HepG2 (cell line): ENCODE measurements at regions not wholly inside any gene's neighbourhood (a gene's known extent, or its start where the extent isn't known, plus 50 kb on each side); places are given as distances from the start of the nearest gene placed in this dataset.

Experiments used
- ATAC-seq: fragments of 200-7000 bp; cut with Tn5 transposase; 3 replicates; pipeline ENCODE4 v1.9.1; 2020; ENCODE audit warnings: mild to moderate bottlenecking, moderate library complexity
- BruUV-seq: library from RNA; stranded (reverse); fragments of 400-500 nt; replicated peaks from 2 replicates; lab custom pipeline; 2021; lab: Mats Ljungman, UMichigan
- CTCF ChIA-PET: fragments of 300-600 bp; formaldehyde crosslinking; extraction: SDS; loops from one replicate; lab custom pipeline; 2021; ENCODE audit warnings: low total read pairs, inconsistent platforms, low intra/inter-chr PET ratio; lab: Yijun Ruan, JAX
- POLR2A ChIA-PET: fragments of 350-600 bp; sonication (Branson Sonifier 250); formaldehyde crosslinking; loops from one replicate; lab custom pipeline; 2020; ENCODE audit warnings: antibody characterized with exemption, inconsistent platforms; lab: Yijun Ruan, JAX
- DNase-seq: peaks from one replicate; pipeline ENCODE4 v3.0.0-alpha.2; 2015; ENCODE audit warnings: low spot score
- FAIRE-seq: peaks from 3 replicates; lab custom pipeline; 2011; peaks lifted over from hg19 to GRCh38; lab: Jason Lieb, UNC
- H2AFZ ChIP-seq: one replicate; pipeline ENCODE4 v1.6.1; 2011; ENCODE audit warnings: low read length, inconsistent platforms
- H3K27ac ChIP-seq: fragments of 300-600 bp; 3 replicates; pipeline ENCODE4 v1.8.0; 2011; ENCODE audit warnings: mixed run types, mild to moderate bottlenecking, mixed read lengths, low read length, inconsistent platforms; ENCODE audit not compliant: insufficient read depth; ENCODE audit errors: extremely low read length
- H3K27me3 ChIP-seq, 2 experiments: fragments of 200-600 bp in 1 of 2; 2 replicates in 1 of 2; 3 replicates in 1 of 2; pipeline versions ENCODE4 v1.6.0 to v1.8.0; 2011; ENCODE audit warnings: low read length in 2 of 2, mild to moderate bottlenecking in 2 of 2, moderate library complexity in 2 of 2, inconsistent platforms in 1 of 2; ENCODE audit not compliant: insufficient read depth in 2 of 2, control insufficient read depth in 1 of 2
- H3K36me3 ChIP-seq, 2 experiments: fragments of 200-600 bp in 1 of 2; replicated peaks in 1 of 2; 2 replicates in 1 of 2; 3 replicates in 1 of 2; pipeline versions ENCODE4 v1.5.1 to v1.8.0; 2011; ENCODE audit warnings: low read length in 2 of 2, inconsistent platforms in 1 of 2; ENCODE audit not compliant: insufficient read depth in 2 of 2, control insufficient read depth in 1 of 2
- H3K4me1 ChIP-seq: 2 replicates; pipeline ENCODE4 v1.5.1; 2012; ENCODE audit warnings: low read length, inconsistent platforms; ENCODE audit not compliant: insufficient read depth
- H3K4me2 ChIP-seq: 2 replicates; pipeline ENCODE4 v1.6.0; 2011; ENCODE audit warnings: low read depth, low read length, inconsistent platforms
- H3K4me3 ChIP-seq, 3 experiments: fragments of 200-600 bp in 1 of 3; sonication (generic), shearing (Covaris generic) in 1 of 3; replicated peaks in 1 of 3; 2 replicates each; pipeline ENCODE4 v1.5.1; 2011 to 2016; ENCODE audit warnings: low read length in 3 of 3, inconsistent platforms in 2 of 3, low read depth in 2 of 3, mild to moderate bottlenecking in 2 of 3, control low read depth in 1 of 3, mixed read lengths in 1 of 3; ENCODE audit not compliant: insufficient read depth in 1 of 3
- H3K79me2 ChIP-seq: one replicate; pipeline ENCODE4 v1.6.1; 2011; ENCODE audit warnings: low read length, inconsistent platforms; ENCODE audit not compliant: insufficient read depth
- H3K9ac ChIP-seq: 2 replicates; pipeline ENCODE4 v1.6.0; 2011; ENCODE audit warnings: mild to moderate bottlenecking, low read depth, low read length, inconsistent platforms; ENCODE audit not compliant: insufficient read depth
- H3K9me3 ChIP-seq: 2 replicates; pipeline ENCODE4 v1.5.1; 2012; ENCODE audit warnings: mild to moderate bottlenecking, low read length
- H4K20me1 ChIP-seq: 2 replicates; pipeline ENCODE4 v1.6.0; 2011; ENCODE audit warnings: inconsistent platforms, mild to moderate bottlenecking, low read length, moderate library complexity; ENCODE audit not compliant: insufficient read depth
- MAFK ChIP-seq, 2 experiments: IDR thresholded peaks in 1 of 2; conservative IDR thresholded peaks in 1 of 2; 2 replicates each; pipeline ENCODE4 v1.6.1; 2011; ENCODE audit warnings: improper control_type of control experiment in 2 of 2, low read length in 2 of 2
- NKX3-1 ChIP-seq: sonication (generic); formaldehyde crosslinking; IDR thresholded peaks from 2 replicates; pipeline ENCODE4 v1.5.0; 2020; ENCODE audit warnings: missing genetic modification reagents
- TMF1 ChIP-seq: sonication (generic); formaldehyde crosslinking; IDR thresholded peaks from 2 replicates; pipeline ENCODE4 v1.8.1; 2022; ENCODE audit warnings: low read depth, missing genetic modification reagents
- ZNF142 ChIP-seq: sonication (generic); formaldehyde crosslinking; IDR thresholded peaks from 2 replicates; pipeline ENCODE4 v1.4.0; 2020; ENCODE audit warnings: missing genetic modification reagents
- WGBS: methylation state at CpG from one replicate; pipeline ENCODE4 v1.1.6; 2017; ENCODE audit warnings: low lambda C conversion rate; 5-methylcytosine and 5-hydroxymethylcytosine counted together
- in situ Hi-C: cut with HindIII; loops from 2 replicates; pipeline ENCODE4 v1.10.0; 2017; ENCODE audit warnings: low pct_unique_long_range_greater_than_20kb; ENCODE audit not compliant: extremely low pct_ligation_motif_present
- intact Hi-C: fragments of 100-400 bp; cut with micrococcal nuclease; formaldehyde crosslinking; loops from one replicate; pipeline ENCODE4 v1.10.0; 2022; ENCODE audit not compliant: unreplicated experiment

DNA sequence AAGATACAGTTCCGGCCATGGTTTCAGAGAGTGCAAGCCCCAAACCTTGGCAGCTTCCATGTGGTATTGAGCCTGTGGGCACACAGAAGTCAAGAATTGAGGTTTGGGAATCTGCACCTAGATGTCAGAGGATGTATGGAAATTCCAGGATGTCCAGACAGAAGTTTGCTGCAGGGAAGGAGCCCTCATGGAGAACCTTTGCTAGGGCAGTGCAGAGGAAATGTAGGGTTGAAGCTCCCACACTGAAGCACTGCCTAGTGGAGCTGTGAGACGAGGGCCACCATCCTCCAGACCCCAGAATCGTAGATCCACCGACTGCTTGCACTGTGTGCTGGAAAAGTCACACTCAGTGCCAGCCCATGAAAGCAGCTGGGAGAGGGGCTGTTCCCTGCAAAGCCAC is 267.5 kb downstream of the OGFRL1 start:
- no peak overlapping the region for H3K27ac ChIP-seq
- TF ChIP-seq ZNF142 (CRISPR knock-in tag) (no peak), TMF1 (CRISPR knock-in tag) (no peak)
- intact Hi-C loops = no loop called here
- peaks cover 63% of the 10 kb centered on the region for H3K9me3 ChIP-seq
- H3K9ac ChIP-seq = no peak overlapping the region
- CTCF ChIA-PET = no interaction called here
- no peak overlapping the region for H3K4me3 ChIP-seq
- no peak overlapping the region for H2AFZ ChIP-seq
- no TSS peak for BruUV-seq
- DNase-seq (no peak), ATAC-seq (no peak), FAIRE-seq (no peak)
- no peak overlapping the region for H3K4me2 ChIP-seq
- H3K4me1 ChIP-seq = no peaks in the 10 kb centered on the region
- H3K36me3 ChIP-seq = no peaks in the 10 kb centered on the region
- in situ Hi-C loops = no loop called here
- H3K79me2 ChIP-seq = no peaks in the 10 kb centered on the region
- WGBS = 11% methylated on average over 3 of the region's 4 CpGs
- no peaks in the 10 kb centered on the region for H3K27me3 ChIP-seq
- no peaks in the 10 kb centered on the region for H4K20me1 ChIP-seq
- POLR2A ChIA-PET = no interaction called here

GRCh38 chr6:71558974-71559373 is 270.4 kb downstream of the OGFRL1 start:
- intact Hi-C loops = no loop called here
- ATAC-seq = no peak
- TF ChIP-seq MAFK (conservative IDR thresholded peaks at IDR 0.05 in 1 of 2, IDR thresholded peaks at IDR 0.05 in 1 of 2; ENCODE audit: low read length in 2 of 2) (0 out of 4 replicates have a peak, but pooled peaks of 1 of the 2 experiments have one; percentile 6), NKX3-1 (no peak)
- H3K9me3 ChIP-seq = peaks cover 64% of the 10 kb centered on the region
- H3K79me2 ChIP-seq = no peaks in the 10 kb centered on the region
- DNase-seq = no peak
- H3K36me3 ChIP-seq = no peaks in the 10 kb centered on the region
- no peak overlapping the region for H3K9ac ChIP-seq
- no peak overlapping the region for H3K4me3 ChIP-seq
- H3K27ac ChIP-seq = no peak overlapping the region
- H3K4me2 ChIP-seq = no peak overlapping the region
- H4K20me1 ChIP-seq = no peaks in the 10 kb centered on the region
- WGBS = 0% methylated on average over 1 of the region's 1 CpG
- ChIA-PET POLR2A (no interaction called here), CTCF (no interaction called here)
- no TSS peak for BruUV-seq
- no peak for FAIRE-seq
- no peaks in the 10 kb centered on the region; a peak in 1 of 5 replicates for H3K27me3 ChIP-seq
- in situ Hi-C loops = no loop called here
- no peaks in the 10 kb centered on the region for H3K4me1 ChIP-seq
- no peak overlapping the region for H2AFZ ChIP-seq
